GM18867 (cell line): ENCODE measurements at regions not wholly inside any gene's neighbourhood (a gene's known extent, or its start where the extent isn't known, plus 50 kb on each side); places are given as distances from the start of the nearest gene placed in this dataset.
A peak's percentile ranks its signal among the peaks of the same experiment; 100 is the strongest.

ENCODE experiments used
- ATAC-seq: cut with Tn5 transposase; IDR thresholded peaks from one replicate; pipeline ENCODE4 v1.9.1; 2021; ENCODE audit warnings: mild to moderate bottlenecking, moderate library complexity; ENCODE audit not compliant: unreplicated experiment

DNA sequence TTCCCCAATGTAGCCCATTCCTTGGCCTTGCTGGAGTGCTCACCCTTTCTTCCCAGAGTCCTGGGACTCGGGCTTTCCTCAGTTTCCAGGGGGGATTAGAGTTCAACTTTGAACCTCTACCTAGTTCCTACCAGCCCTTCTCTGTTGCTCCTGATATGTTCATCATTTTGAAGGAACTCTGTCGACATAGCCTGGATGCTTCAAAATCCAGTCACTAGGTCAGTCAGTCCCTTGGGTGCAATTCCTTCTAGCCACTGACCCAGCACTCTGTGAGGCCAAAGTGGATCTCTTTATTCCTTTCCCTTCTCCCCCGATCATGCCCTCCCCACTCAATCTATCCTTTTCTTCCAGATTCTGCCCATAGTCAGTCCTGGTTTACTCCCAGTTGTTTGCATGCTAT, 72.3 kb upstream of the TMCC3 start:
- no peak for ATAC-seq

DNA sequence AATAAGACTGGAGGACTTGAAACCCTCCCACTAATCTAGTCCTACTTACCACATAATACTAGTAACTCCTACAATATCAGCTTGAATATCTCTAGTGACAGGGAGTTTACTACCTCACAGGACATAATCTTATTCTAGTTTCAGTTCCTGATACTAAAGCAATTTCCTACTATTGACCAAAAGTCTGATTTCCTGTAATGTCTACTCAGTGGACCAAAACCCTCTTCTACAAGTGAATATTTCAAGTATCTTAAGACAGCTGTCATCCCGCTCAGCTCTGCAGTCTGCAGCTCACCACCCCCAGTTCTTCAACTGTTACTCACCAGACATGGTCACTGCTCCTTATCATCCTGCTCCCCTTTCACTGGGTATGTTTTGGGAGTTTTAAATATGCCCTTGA, 70.8 kb upstream of the TMCC3 start:
- ATAC-seq = peak; percentile 88

GRCh38 chr12:94718114-94718513, 67.8 kb upstream of the TMCC3 start:
- no peak for ATAC-seq

DNA sequence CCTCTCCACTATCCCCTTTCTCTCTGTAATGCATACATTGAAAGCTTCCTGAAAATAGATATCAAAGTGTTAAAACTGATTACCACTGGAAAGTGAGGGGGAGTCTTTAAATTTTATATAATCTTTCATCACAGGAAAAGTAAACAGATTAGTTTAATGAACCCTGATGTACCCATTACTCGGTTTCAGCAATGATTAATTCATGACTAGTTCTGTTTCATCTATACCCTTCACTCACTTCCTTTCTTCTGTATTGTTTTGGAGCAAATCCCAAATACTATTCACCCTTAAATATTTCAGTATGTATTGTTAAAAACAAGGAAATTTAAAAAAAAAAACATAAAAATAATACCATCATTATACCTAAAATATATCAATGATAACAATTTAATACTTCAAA, 67.3 kb upstream of the TMCC3 start:
- ATAC-seq = no peak

- ATAC-seq = no peak
These were observed 66.8 kb upstream of the TMCC3 start for GRCh38 chr12:94717108-94717507.

- ATAC-seq = no peak
These were observed 66.0 kb upstream of the TMCC3 start for GRCh38 chr12:94716339-94716738.

DNA sequence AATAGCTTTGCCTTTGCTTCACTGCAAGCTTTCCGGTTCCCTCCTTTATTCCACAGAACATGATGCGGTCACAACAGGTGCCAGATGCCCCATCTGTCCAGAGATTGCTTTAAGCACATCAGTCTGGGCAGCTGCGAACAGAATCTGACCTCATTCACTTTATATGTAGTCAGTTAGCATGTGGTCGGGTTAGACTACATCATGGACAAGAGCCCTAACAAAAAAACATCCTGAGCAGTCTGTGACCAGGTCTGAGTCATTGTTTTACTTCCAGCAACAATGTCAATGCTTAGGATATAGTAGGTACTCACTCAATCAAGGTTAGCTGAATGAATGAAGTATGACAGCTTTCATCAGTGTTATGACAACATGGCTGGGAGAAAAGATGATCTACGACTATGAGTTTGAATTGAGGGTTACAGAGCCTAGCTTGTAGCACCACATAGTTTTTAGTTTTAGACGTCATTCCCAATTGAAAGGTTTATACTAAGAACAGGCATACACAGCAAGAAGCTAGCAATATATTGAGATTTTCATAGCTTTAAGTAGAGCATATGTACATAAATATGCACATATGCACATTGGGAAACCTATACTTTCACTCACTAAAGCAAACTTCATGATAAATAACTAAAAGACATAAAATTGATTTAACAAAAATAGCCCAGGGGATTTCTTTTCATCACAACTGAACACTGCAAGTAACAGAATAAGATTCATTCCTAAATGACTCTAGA, 64.2 kb upstream of the TMCC3 start:
- no peak for ATAC-seq

DNA sequence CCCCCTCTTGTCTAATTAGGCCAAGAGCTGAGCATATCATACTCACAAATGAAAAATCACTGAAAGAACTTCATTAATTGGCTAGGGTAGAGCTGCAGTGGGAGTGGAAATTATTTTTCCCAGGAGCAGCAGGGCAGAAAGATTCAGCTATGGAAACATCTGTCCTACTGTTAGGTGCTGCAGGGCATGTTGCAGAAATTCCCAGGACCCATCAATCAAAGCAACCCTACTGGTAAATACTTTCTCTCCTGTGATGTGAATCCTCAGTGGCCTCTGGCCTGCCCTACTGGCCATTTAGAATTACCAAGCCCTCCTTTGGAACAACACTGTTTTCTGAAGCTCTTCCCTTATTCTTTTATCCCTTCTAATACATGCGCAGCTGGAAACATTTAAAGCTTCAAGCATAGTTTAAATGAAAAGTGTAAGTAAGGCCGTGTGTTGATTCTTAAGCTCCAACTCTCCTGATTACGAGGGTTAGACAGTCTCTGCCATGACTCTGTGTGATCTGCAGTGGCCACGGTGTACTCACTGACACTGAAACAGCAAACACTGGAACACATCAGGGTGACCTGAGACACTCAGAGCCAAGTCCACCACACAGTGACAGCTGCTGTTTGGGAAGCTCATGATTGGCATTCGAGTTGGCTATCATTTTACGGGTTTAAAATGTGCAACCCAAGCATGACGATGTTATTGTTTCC, 62.6 kb upstream of the TMCC3 start:
- no peak for ATAC-seq

GRCh38 chr12:94710933-94711332, 60.6 kb upstream of the TMCC3 start:
- no peak for ATAC-seq

- ATAC-seq = no peak
These were observed 57.5 kb upstream of the TMCC3 start for GRCh38 chr12:94707892-94708291.

GRCh38 chr12:94707036-94707435, 56.7 kb upstream of the TMCC3 start:
- ATAC-seq = no peak

GRCh38 chr12:94706250-94706661, 55.9 kb upstream of the TMCC3 start:
- ATAC-seq = peak; percentile 55

- no peak for ATAC-seq
These were observed 55.3 kb upstream of the TMCC3 start for GRCh38 chr12:94705676-94706075.

DNA sequence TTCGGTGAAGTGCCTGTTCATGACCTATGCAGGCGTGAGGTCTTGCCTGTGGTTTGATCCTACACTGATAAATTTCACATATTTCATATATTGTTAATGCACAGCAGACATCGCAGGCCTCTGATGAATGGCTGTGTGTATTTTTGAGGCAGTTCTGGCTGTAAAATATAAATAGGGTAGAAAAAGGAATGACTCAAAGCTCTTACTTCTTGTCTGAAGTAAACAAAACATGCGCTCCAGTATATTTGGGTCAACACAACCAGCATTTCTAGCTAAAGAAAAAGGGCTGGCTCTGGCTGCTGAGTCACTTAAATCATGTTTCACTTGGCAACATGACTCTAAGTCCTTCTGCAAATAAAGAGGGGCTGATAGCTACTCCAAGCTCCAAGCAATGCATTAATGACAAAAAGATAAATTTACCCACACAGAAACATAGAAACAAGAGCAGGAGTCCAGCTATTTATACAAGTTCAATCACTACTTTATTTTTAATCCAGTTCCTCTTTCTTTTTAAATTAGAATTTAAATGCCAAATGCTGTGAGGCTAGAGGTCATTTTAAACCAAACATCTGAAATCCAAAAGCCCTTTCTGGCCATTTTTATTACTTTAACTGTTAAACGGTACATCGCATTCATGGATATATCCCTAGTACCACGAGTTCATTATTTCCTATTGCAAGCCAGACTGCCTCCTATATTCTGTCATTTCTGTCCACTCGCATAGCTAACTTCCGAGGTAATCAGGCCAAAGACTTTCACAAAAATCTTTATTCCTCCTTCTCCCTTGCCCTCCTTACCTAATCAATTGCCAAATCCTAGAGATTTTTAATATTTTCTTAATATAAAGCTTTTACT, 54.3 kb upstream of the TMCC3 start:
- no peak for ATAC-seq

DNA sequence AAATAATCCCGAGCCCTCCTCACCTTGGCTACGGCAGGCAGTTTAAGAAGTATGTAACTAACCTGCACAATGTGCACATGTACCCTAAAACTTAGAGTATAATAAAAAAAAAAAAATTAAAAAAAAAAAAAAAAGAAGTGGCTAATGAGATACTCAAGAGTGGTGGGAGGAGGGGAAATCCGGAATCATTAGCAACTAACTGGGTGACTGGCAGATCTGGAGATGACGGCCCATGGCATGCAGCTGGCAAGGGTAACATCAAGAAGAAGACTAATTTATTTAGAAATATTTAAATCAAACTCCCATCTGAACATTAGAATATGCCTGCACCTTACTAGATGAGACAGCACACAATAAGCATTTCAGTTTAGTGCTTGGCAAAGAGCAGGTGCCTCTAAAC, 52.3 kb upstream of the TMCC3 start:
- no peak for ATAC-seq

- no peak for ATAC-seq
These were observed 51.4 kb upstream of the TMCC3 start for GRCh38 chr12:94701711-94702110.

DNA sequence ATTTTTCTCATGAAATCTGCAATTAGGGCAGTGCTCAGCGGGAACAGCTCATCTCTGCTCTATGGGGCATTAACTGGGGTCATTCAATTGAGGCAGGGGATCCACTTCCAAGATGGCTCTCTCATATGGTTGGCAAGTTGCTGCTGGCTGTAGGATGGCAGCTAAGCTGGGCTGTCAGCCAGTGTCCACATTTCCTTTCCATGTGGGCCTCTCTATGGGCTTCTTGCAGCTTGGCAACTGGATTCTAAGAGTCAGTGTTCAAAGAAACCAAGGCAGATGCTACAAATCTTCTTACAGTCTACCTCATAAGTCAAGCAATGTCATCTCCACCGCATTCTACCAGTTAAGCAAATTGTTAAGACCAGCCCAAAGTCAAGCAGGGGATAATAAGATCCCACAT, 50.3 kb upstream of the TMCC3 start:
- no peak for ATAC-seq
